ENCODE measurements at regions not wholly inside any gene's neighbourhood (a gene's known extent, or its start where the extent isn't known, plus 50 kb on each side); places are given as distances from the start of the nearest gene placed in this dataset.

DNA sequence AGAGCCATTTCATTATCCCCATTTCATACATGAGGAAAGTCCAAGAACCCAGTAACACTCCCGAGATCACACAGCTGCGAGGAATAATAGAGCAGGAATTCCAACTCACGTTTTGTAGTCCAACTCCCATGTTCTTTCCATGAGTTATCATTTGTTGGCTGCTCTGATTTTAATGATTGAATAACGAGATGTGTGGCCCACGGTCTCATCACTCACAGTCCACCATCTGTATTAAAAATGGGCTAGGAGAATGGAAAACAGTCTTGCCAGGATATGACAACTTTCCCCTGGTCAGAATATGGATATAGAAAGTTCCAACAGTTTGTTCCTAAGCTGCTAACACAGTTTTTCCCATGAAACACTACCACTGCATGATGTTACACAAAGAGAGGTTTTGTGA, 147.5 kb downstream of the METTL4 start:
- no peaks in the 10 kb centered on the region for H3K79me2 ChIP-seq (ENCODE audit: insufficient read depth, low read length)
- H3K4me2 ChIP-seq (ENCODE audit: low read length) = no peak overlapping the region
- DNase-seq (ENCODE audit: low read depth, low spot score) = no peak
- no peaks in the 10 kb centered on the region for H3K27me3 ChIP-seq (ENCODE audit: insufficient read depth, low read length)
- no peaks in the 10 kb centered on the region for H3K4me1 ChIP-seq (ENCODE audit: control insufficient read depth in 1 of 2, insufficient read depth in 2 of 2, low read length in 2 of 2)
- POLR2A ChIA-PET = interaction anchor here (1.7 kb wide), 1 partner anchor 10 kb away, joined by 4 read pairs; no protein-coding TSS in a partner anchor
- no TSS peak for BruUV-seq (replicated peaks)
- no peaks in the 10 kb centered on the region for H3K9me3 ChIP-seq (ENCODE audit: control insufficient read depth in 1 of 2, insufficient read depth in 1 of 2, low read depth in 1 of 2, low read length in 2 of 2)
- intact Hi-C loops (cut with micrococcal nuclease) = no loop called here
- no peak overlapping the region for H3K9ac ChIP-seq (ENCODE audit: low read length)
- H3K9me2 ChIP-seq (ENCODE audit: insufficient read depth) = no peaks in the 10 kb centered on the region
- H3K27ac ChIP-seq (ENCODE audit: low read depth, low read length) = no peak overlapping the region
- RAD21 ChIA-PET (ENCODE audit: low non-redundant PET in 1 of 2, low total read pairs in 2 of 2, uncharacterized antibody in 2 of 2, unreplicated experiment in 2 of 2) = no interaction called here
- TF ChIP-seq EZH2phosphoT487 (IDR thresholded peaks at IDR 0.05; ENCODE audit: borderline replicate concordance) (no peak), SP1 (IDR thresholded peaks at IDR 0.05; ENCODE audit: low read depth) (no peak), SIN3A (IDR thresholded peaks at IDR 0.05; ENCODE audit: low read depth) (no peak), CEBPB (IDR thresholded peaks at IDR 0.05; ENCODE audit: low read depth) (no peak), ZNF274 (IDR thresholded peaks at IDR 0.05; ENCODE audit: low read depth, low read length) (no peak), MAX (IDR thresholded peaks at IDR 0.05) (no peak), ZBTB33 (IDR thresholded peaks at IDR 0.05; ENCODE audit: extremely low read depth, insufficient replicate concordance, low read length) (no peak), FOSL1 (IDR thresholded peaks at IDR 0.05; ENCODE audit: low read depth) (no peak), POLR2AphosphoS5 (IDR thresholded peaks at IDR 0.05; ENCODE audit: low read depth, low read length) (no peak), SRF (IDR thresholded peaks at IDR 0.05; ENCODE audit: low read depth) (no peak), ZFX (IDR thresholded peaks at IDR 0.05) (no peak), TCF7L2 (IDR thresholded peaks at IDR 0.05; ENCODE audit: borderline replicate concordance, extremely low read depth, insufficient read depth, insufficient read length) (no peak), JUND (IDR thresholded peaks at IDR 0.05) (no peak), RAD21 (IDR thresholded peaks at IDR 0.05; ENCODE audit: low read depth) (no peak), EZH2 (IDR thresholded peaks at IDR 0.05) (no peak)
- TF ChIP-seq, protein P1, sequence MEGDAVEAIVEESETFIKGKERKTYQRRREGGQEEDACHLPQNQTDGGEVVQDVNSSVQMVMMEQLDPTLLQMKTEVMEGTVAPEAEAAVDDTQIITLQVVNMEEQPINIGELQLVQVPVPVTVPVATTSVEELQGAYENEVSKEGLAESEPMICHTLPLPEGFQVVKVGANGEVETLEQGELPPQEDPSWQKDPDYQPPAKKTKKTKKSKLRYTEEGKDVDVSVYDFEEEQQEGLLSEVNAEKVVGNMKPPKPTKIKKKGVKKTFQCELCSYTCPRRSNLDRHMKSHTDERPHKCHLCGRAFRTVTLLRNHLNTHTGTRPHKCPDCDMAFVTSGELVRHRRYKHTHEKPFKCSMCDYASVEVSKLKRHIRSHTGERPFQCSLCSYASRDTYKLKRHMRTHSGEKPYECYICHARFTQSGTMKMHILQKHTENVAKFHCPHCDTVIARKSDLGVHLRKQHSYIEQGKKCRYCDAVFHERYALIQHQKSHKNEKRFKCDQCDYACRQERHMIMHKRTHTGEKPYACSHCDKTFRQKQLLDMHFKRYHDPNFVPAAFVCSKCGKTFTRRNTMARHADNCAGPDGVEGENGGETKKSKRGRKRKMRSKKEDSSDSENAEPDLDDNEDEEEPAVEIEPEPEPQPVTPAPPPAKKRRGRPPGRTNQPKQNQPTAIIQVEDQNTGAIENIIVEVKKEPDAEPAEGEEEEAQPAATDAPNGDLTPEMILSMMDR (IDR thresholded peaks at IDR 0.05 in 2 of 3, conservative IDR thresholded peaks at IDR 0.05 in 1 of 3; ENCODE audit: borderline replicate concordance in 1 of 3, insufficient read depth in 1 of 3, low read depth in 2 of 3, low read length in 2 of 3) = no peak
- TF ChIP-seq, protein P2, sequence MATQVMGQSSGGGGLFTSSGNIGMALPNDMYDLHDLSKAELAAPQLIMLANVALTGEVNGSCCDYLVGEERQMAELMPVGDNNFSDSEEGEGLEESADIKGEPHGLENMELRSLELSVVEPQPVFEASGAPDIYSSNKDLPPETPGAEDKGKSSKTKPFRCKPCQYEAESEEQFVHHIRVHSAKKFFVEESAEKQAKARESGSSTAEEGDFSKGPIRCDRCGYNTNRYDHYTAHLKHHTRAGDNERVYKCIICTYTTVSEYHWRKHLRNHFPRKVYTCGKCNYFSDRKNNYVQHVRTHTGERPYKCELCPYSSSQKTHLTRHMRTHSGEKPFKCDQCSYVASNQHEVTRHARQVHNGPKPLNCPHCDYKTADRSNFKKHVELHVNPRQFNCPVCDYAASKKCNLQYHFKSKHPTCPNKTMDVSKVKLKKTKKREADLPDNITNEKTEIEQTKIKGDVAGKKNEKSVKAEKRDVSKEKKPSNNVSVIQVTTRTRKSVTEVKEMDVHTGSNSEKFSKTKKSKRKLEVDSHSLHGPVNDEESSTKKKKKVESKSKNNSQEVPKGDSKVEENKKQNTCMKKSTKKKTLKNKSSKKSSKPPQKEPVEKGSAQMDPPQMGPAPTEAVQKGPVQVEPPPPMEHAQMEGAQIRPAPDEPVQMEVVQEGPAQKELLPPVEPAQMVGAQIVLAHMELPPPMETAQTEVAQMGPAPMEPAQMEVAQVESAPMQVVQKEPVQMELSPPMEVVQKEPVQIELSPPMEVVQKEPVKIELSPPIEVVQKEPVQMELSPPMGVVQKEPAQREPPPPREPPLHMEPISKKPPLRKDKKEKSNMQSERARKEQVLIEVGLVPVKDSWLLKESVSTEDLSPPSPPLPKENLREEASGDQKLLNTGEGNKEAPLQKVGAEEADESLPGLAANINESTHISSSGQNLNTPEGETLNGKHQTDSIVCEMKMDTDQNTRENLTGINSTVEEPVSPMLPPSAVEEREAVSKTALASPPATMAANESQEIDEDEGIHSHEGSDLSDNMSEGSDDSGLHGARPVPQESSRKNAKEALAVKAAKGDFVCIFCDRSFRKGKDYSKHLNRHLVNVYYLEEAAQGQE (IDR thresholded peaks at IDR 0.05; ENCODE audit: low read depth) = no peak
- H4K20me1 ChIP-seq (ENCODE audit: insufficient read depth) = no peaks in the 10 kb centered on the region
- no peaks in the 10 kb centered on the region for H3K36me3 ChIP-seq (ENCODE audit: control insufficient read depth in 1 of 2, insufficient read depth in 2 of 2, low read length in 2 of 2)
- no peak overlapping the region for H3K4me3 ChIP-seq (replicated peaks in 1 of 2; ENCODE audit: low read depth in 1 of 2, low read length in 2 of 2)
- no peak overlapping the region for H2AFZ ChIP-seq (ENCODE audit: low read depth, low read length, poor library complexity, severe bottlenecking)
- CTCF ChIA-PET = no interaction called here
- ATAC-seq = no peak
